Neural progenitor cell (in vitro differentiated cells): ENCODE measurements at regions not wholly inside any gene's neighbourhood (a gene's known extent, or its start where the extent isn't known, plus 50 kb on each side); places are given as distances from the start of the nearest gene placed in this dataset.

ENCODE experiments used
- CTCF ChIP-seq: fragments of 200-600 bp; sonication (generic); IDR thresholded peaks from 2 replicates; pipeline ENCODE4 v1.5.1; 2017; ENCODE audit warnings: antibody characterized with exemption, mild to moderate bottlenecking
- EZH2phosphoT487 ChIP-seq: fragments of 200-600 bp; sonication (generic); IDR thresholded peaks from 2 replicates; pipeline ENCODE4 v1.6.1; 2017; ENCODE audit warnings: antibody characterized with exemption

- TF ChIP-seq CTCF (no peak), EZH2phosphoT487 (no peak)
Measured at GRCh38 chr2:64773461-64774118, 119.9 kb upstream of the SERTAD2 start.
